NT2/D1 (cell line): ENCODE measurements at regions not wholly inside any gene's neighbourhood (a gene's known extent, or its start where the extent isn't known, plus 50 kb on each side); places are given as distances from the start of the nearest gene placed in this dataset.

Experiments used
- DNase-seq: peaks from one replicate; pipeline ENCODE4 v3.0.0-alpha.2; 2011; ENCODE audit warnings: low read depth, low spot score
- H3K27me3 ChIP-seq: 2 replicates; pipeline ENCODE4 v1.6.0; 2011; ENCODE audit warnings: mild to moderate bottlenecking; ENCODE audit not compliant: insufficient read length, insufficient read depth
- H3K36me3 ChIP-seq: 2 replicates; pipeline ENCODE4 v1.6.1; 2011; ENCODE audit warnings: mild to moderate bottlenecking, low read length, mixed read lengths; ENCODE audit not compliant: insufficient read depth, insufficient read length
- H3K4me1 ChIP-seq: 2 replicates; pipeline ENCODE4 v1.5.1; 2011; ENCODE audit not compliant: insufficient read depth, insufficient read length
- H3K4me3 ChIP-seq: 2 replicates; pipeline ENCODE4 v1.5.1; 2011; ENCODE audit warnings: low read depth; ENCODE audit not compliant: insufficient read length
- H3K9ac ChIP-seq: 2 replicates; pipeline ENCODE4 v1.6.0; 2011; ENCODE audit warnings: low read depth; ENCODE audit not compliant: insufficient read length
- H3K9me3 ChIP-seq: 2 replicates; pipeline ENCODE4 v1.5.1; 2011; ENCODE audit warnings: mild to moderate bottlenecking, low read length; ENCODE audit not compliant: insufficient read depth
- SUZ12 ChIP-seq: IDR thresholded peaks from 2 replicates; pipeline ENCODE4 v1.6.1; 2011; ENCODE audit not compliant: insufficient read length, insufficient read depth; ENCODE audit errors: extremely low read depth
- YY1 ChIP-seq: IDR thresholded peaks from 2 replicates; pipeline ENCODE4 v1.6.1; 2011; ENCODE audit not compliant: insufficient read length, insufficient read depth
- ZNF274 ChIP-seq: IDR thresholded peaks from 2 replicates; pipeline ENCODE4 v1.6.1; 2011; ENCODE audit warnings: mild to moderate bottlenecking, low read depth, low read length

DNA sequence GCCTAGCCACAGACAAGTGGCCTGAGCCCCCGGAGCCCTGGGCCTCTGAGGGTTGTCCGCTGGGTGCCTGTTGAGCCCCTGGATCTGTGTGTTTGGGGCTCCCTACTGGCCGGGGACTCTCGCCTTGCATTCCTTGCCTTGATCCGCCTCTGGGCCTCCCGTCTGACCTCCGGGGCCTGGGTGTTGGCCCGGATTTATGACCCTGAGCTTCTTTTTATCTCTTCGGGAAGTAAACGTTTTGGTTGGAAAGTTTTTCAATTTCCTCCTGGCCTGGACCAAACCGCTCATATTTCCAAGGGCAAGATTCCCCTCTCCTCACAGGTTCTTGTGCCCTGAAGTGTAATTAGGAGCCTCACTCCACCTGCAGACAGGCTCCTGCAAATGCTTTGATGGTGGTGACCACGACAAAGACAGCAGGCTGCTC lies 69.3 kb upstream of the EGFLAM start:
- H3K9ac ChIP-seq = no peak overlapping the region
- H3K9me3 ChIP-seq = peaks cover 5% of the 10 kb centered on the region
- H3K4me1 ChIP-seq = no peaks in the 10 kb centered on the region
- TF ChIP-seq YY1 (no peak), SUZ12 (no peak), ZNF274 (no peak)
- H3K27me3 ChIP-seq = no peaks in the 10 kb centered on the region
- no peak for DNase-seq
- H3K4me3 ChIP-seq = no peak overlapping the region
- no peaks in the 10 kb centered on the region for H3K36me3 ChIP-seq

- TF ChIP-seq ZNF274 (no peak), SUZ12 (no peak), YY1 (no peak)
- H3K9ac ChIP-seq = no peak overlapping the region
- no peak for DNase-seq
- H3K27me3 ChIP-seq = no peaks in the 10 kb centered on the region
- no peak overlapping the region for H3K4me3 ChIP-seq
- H3K9me3 ChIP-seq = peaks cover 5% of the 10 kb centered on the region
- H3K4me1 ChIP-seq = no peaks in the 10 kb centered on the region
- no peaks in the 10 kb centered on the region for H3K36me3 ChIP-seq
These were observed 69.8 kb upstream of the EGFLAM start for GRCh38 chr5:38188591-38188990.

- peaks cover 5% of the 10 kb centered on the region for H3K9me3 ChIP-seq
- H3K4me1 ChIP-seq = no peaks in the 10 kb centered on the region
- no peak for TF ChIP-seq SUZ12
- no peak for TF ChIP-seq ZNF274
- no peak for TF ChIP-seq YY1
- DNase-seq = no peak
- H3K36me3 ChIP-seq = no peaks in the 10 kb centered on the region
- H3K9ac ChIP-seq = no peak overlapping the region
- H3K4me3 ChIP-seq = no peak overlapping the region
- no peaks in the 10 kb centered on the region for H3K27me3 ChIP-seq
These were observed 70.8 kb upstream of the EGFLAM start for GRCh38 chr5:38187532-38187931.

GRCh38 chr5:38184627-38185026 lies 73.7 kb upstream of the EGFLAM start:
- H3K9me3 ChIP-seq = no peaks in the 10 kb centered on the region
- H3K9ac ChIP-seq = no peak overlapping the region
- no peaks in the 10 kb centered on the region for H3K4me1 ChIP-seq
- TF ChIP-seq ZNF274 (no peak), SUZ12 (no peak), YY1 (no peak)
- H3K27me3 ChIP-seq = no peaks in the 10 kb centered on the region
- no peak overlapping the region for H3K4me3 ChIP-seq
- no peaks in the 10 kb centered on the region for H3K36me3 ChIP-seq
- DNase-seq = no peak

DNA sequence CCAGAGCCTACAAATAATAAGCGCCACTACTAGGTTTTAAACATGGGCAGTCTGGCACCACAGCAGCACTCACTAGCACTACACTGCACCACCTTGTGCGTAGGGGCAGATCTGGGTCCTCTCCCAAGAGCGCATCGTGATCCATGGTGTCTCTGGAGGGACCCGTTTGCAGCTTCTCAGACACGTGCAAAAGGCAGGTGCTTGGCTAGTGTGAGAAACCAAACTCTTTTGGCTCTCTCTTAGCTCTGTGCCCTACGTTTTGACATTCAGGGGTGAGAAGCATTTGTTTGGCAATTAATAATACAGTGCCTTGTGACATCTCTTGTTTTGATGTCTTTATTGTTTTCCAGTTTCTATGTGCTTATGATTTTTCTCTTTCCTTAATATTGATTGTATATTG lies 75.4 kb upstream of the EGFLAM start:
- Histone ChIP-seq H3K27me3 (no peaks in the 10 kb centered on the region), H3K9ac (no peak overlapping the region), H3K9me3 (no peaks in the 10 kb centered on the region), H3K4me3 (no peak overlapping the region), H3K4me1 (no peaks in the 10 kb centered on the region), H3K36me3 (no peaks in the 10 kb centered on the region)
- TF ChIP-seq YY1 (no peak), ZNF274 (no peak), SUZ12 (no peak)
- DNase-seq = no peak

DNA sequence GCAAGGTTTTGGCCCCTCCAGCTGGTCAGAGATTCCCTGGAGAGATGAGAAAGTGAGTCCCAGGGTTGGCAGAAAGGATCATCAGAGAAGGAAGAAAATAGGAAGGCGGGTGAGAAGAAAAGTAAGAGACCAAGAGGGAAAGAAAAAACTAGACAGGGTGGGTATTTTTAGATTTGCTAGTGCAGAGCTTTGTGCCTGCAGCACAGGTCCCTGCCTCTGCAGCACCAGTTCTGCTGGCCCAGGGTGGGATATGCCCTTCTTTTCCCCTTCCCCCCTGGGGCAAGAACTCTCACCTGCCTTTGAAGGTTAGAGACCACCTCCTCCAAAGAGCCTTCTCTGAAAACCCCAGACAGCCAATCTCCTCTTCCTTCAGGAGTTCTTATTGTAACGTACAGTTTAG lies 90.3 kb upstream of the EGFLAM start:
- H3K9me3 ChIP-seq = no peaks in the 10 kb centered on the region
- peaks cover 2% of the 10 kb centered on the region for H3K4me1 ChIP-seq
- H3K9ac ChIP-seq = no peak overlapping the region
- TF ChIP-seq ZNF274 = no peak
- TF ChIP-seq SUZ12 = no peak
- TF ChIP-seq YY1 = no peak
- DNase-seq = no peak
- no peak overlapping the region for H3K4me3 ChIP-seq
- H3K36me3 ChIP-seq = no peaks in the 10 kb centered on the region
- H3K27me3 ChIP-seq = peaks cover 4% of the 10 kb centered on the region

GRCh38 chr5:38167562-38167996 lies 90.8 kb upstream of the EGFLAM start:
- Histone ChIP-seq H3K9me3 (no peaks in the 10 kb centered on the region), H3K27me3 (peaks cover 4% of the 10 kb centered on the region), H3K36me3 (no peaks in the 10 kb centered on the region), H3K4me3 (no peak overlapping the region), H3K9ac (no peak overlapping the region), H3K4me1 (peaks cover 2% of the 10 kb centered on the region)
- no peak for TF ChIP-seq ZNF274
- no peak for TF ChIP-seq SUZ12
- no peak for TF ChIP-seq YY1
- no peak for DNase-seq
